HEK293 (cell line): ENCODE measurements at regions not wholly inside any gene's neighbourhood (a gene's known extent, or its start where the extent isn't known, plus 50 kb on each side); places are given as distances from the start of the nearest gene placed in this dataset.

Experiments
- CTCF ChIA-PET: fragments of 350-600 bp; formaldehyde crosslinking; extraction: SDS; loops from one replicate; lab custom pipeline; 2021; ENCODE audit warnings: antibody characterized with exemption; lab: Yijun Ruan, JAX
- POLR2A ChIA-PET: fragments of 300-600 bp; formaldehyde crosslinking; extraction: SDS; loops from one replicate; lab custom pipeline; 2020; ENCODE audit warnings: antibody characterized with exemption, inconsistent platforms; lab: Yijun Ruan, JAX
- H3K27ac ChIP-seq: fragments of 200-500 bp; sonication (Bioruptor generic); 2 replicates; pipeline ENCODE4 v1.5.1; 2014; ENCODE audit warnings: low read depth, low read length, control low read depth, inconsistent platforms; ENCODE audit errors: extremely low read depth
- H3K36me3 ChIP-seq, 2 experiments: fragments of 200-500 bp in 1 of 2; sonication (Bioruptor generic) in 1 of 2; 1 replicate in 1 of 2; 2 replicates in 1 of 2; pipeline ENCODE4 v1.5.1; 2014 to 2017; ENCODE audit warnings: inconsistent platforms in 2 of 2, low read length in 2 of 2; ENCODE audit not compliant: control insufficient read depth in 2 of 2, insufficient read depth in 1 of 2
- H3K4me1 ChIP-seq: fragments of 200-500 bp; sonication (Bioruptor generic); 2 replicates; pipeline ENCODE4 v1.5.1; 2014; ENCODE audit warnings: mild to moderate bottlenecking, low read length, inconsistent platforms; ENCODE audit not compliant: control insufficient read depth, insufficient read depth
- H3K4me3 ChIP-seq: 2 replicates; pipeline ENCODE4 v1.5.1; 2011; ENCODE audit warnings: low read depth, mild to moderate bottlenecking, control low read depth, low read length, moderate library complexity
- H3K9me3 ChIP-seq: fragments of 200-500 bp; sonication (Bioruptor generic); 2 replicates; pipeline ENCODE4 v1.5.1; 2014; ENCODE audit warnings: low read depth, low read length, inconsistent platforms; ENCODE audit not compliant: control insufficient read depth, insufficient read depth
- ATF2 ChIP-seq: fragments of 450-650 bp; formaldehyde crosslinking; IDR thresholded peaks from 2 replicates; pipeline ENCODE4 v1.5.1; 2016; ENCODE audit warnings: missing biosample characterization, missing genetic modification characterization, low read depth
- GFI1B ChIP-seq: fragments of 450-650 bp; formaldehyde crosslinking; IDR thresholded peaks from 2 replicates; pipeline ENCODE4 v1.5.1; 2016; ENCODE audit warnings: missing biosample characterization, missing genetic modification characterization
- GLIS2 ChIP-seq: fragments of 450-650 bp; formaldehyde crosslinking; IDR thresholded peaks from 2 replicates; pipeline ENCODE4 v1.5.1; 2016; ENCODE audit warnings: missing biosample characterization, missing genetic modification characterization
- HOXC10 ChIP-seq: sonication (generic); formaldehyde crosslinking; IDR thresholded peaks from 2 replicates; pipeline ENCODE4 v1.8.1; 2023; ENCODE audit warnings: mild to moderate bottlenecking, missing genetic modification reagents
- KLF17 ChIP-seq: fragments of 450-650 bp; formaldehyde crosslinking; IDR thresholded peaks from 2 replicates; pipeline ENCODE4 v1.5.1; 2016; ENCODE audit warnings: missing biosample characterization, missing genetic modification characterization
- PRDM10 ChIP-seq: fragments of 450-650 bp; formaldehyde crosslinking; IDR thresholded peaks from 2 replicates; pipeline ENCODE4 v1.5.1; 2016; ENCODE audit warnings: missing biosample characterization, missing genetic modification characterization
- PRDM6 ChIP-seq: fragments of 450-650 bp; formaldehyde crosslinking; IDR thresholded peaks from 2 replicates; pipeline ENCODE4 v1.5.1; 2017; ENCODE audit warnings: missing biosample characterization, missing genetic modification characterization
- SCRT1 ChIP-seq: fragments of 450-650 bp; formaldehyde crosslinking; IDR thresholded peaks from 2 replicates; pipeline ENCODE4 v1.5.1; 2016; ENCODE audit warnings: missing biosample characterization, missing genetic modification characterization, borderline replicate concordance
- ZBTB44 ChIP-seq: fragments of 450-650 bp; IDR thresholded peaks from 2 replicates; pipeline ENCODE4 v1.5.1; 2018; ENCODE audit warnings: missing biosample characterization, mild to moderate bottlenecking, missing genetic modification characterization
- ZBTB48 ChIP-seq: fragments of 450-650 bp; formaldehyde crosslinking; IDR thresholded peaks from 2 replicates; pipeline ENCODE4 v1.5.1; 2016; ENCODE audit warnings: missing biosample characterization, missing genetic modification characterization
- ZFP41 ChIP-seq: fragments of 450-650 bp; formaldehyde crosslinking; IDR thresholded peaks from 2 replicates; pipeline ENCODE4 v1.5.1; 2016; ENCODE audit warnings: missing biosample characterization, missing genetic modification characterization, borderline replicate concordance
- ZNF280D ChIP-seq: fragments of 450-650 bp; formaldehyde crosslinking; IDR thresholded peaks from 2 replicates; pipeline ENCODE4 v1.5.1; 2016; ENCODE audit warnings: missing biosample characterization, missing genetic modification characterization
- ZNF555 ChIP-seq: fragments of 450-650 bp; formaldehyde crosslinking; conservative IDR thresholded peaks from 2 replicates; pipeline ENCODE4 v1.5.1; 2017; ENCODE audit warnings: missing biosample characterization, mild to moderate bottlenecking, missing genetic modification characterization, inconsistent platforms
- ZNF660 ChIP-seq: fragments of 450-650 bp; IDR thresholded peaks from 2 replicates; pipeline ENCODE4 v1.5.1; 2018; ENCODE audit warnings: missing biosample characterization, mild to moderate bottlenecking, missing genetic modification characterization
- ZNF677 ChIP-seq: fragments of 450-650 bp; IDR thresholded peaks from 2 replicates; pipeline ENCODE4 v1.5.0; 2018; ENCODE audit warnings: missing biosample characterization, mild to moderate bottlenecking, missing genetic modification characterization, moderate library complexity
- ZNF704 ChIP-seq: fragments of 450-650 bp; formaldehyde crosslinking; IDR thresholded peaks from 2 replicates; pipeline ENCODE4 v1.5.1; 2016; ENCODE audit warnings: missing biosample characterization, missing genetic modification characterization
- ZNF707 ChIP-seq: fragments of 450-650 bp; formaldehyde crosslinking; IDR thresholded peaks from 2 replicates; pipeline ENCODE4 v1.5.1; 2016; ENCODE audit warnings: missing biosample characterization, missing genetic modification characterization
- ZNF768 ChIP-seq: fragments of 450-650 bp; formaldehyde crosslinking; IDR thresholded peaks from 2 replicates; pipeline ENCODE4 v1.5.1; 2018; ENCODE audit warnings: missing biosample characterization, mild to moderate bottlenecking, missing genetic modification characterization
- ZNF777 ChIP-seq: fragments of 450-650 bp; formaldehyde crosslinking; IDR thresholded peaks from 2 replicates; pipeline ENCODE4 v1.5.1; 2017; ENCODE audit warnings: missing biosample characterization, missing genetic modification characterization, borderline replicate concordance

GRCh38 chr5:125290935-125291334 is 544.5 kb upstream of the ZNF608 start (continued):
- TF ChIP-seq ZBTB44, result no peak
- no peak for TF ChIP-seq ZBTB48 (tag by site-specific recombination)
- TF ChIP-seq ZNF677, result no peak
- TF ChIP-seq ZFP41, result no peak
- no peak for TF ChIP-seq PRDM6
- TF ChIP-seq ZNF555 (tag by site-specific recombination), result no peak
- TF ChIP-seq ATF2 (tag by site-specific recombination), result no peak
- no peak for TF ChIP-seq GFI1B
- TF ChIP-seq ZNF768, result no peak
- TF ChIP-seq PRDM10 (tag by site-specific recombination), result no peak
- TF ChIP-seq HOXC10 (CRISPR knock-in tag), result no peak
- no peak for TF ChIP-seq KLF17 (tag by site-specific recombination)
- TF ChIP-seq ZNF707, result no peak
- TF ChIP-seq ZNF777 (tag by site-specific recombination), result no peak

GRCh38 chr5:125291447-125291846 is 545.0 kb upstream of the ZNF608 start:
- CTCF ChIA-PET, result interaction anchor here (0.6 kb wide), 1 partner anchor 63 kb away, joined by 3 read pairs; no protein-coding TSS in a partner anchor
- no peak overlapping the region for H3K27ac ChIP-seq
- no peaks in the 10 kb centered on the region for H3K36me3 ChIP-seq
- no peaks in the 10 kb centered on the region for H3K9me3 ChIP-seq
- no peak overlapping the region for H3K4me3 ChIP-seq
- H3K4me1 ChIP-seq, result peaks cover 11% of the 10 kb centered on the region
- TF ChIP-seq GLIS2 (tag by site-specific recombination) (no peak), ZNF280D (tag by site-specific recombination) (no peak), SCRT1 (tag by site-specific recombination) (no peak), ZNF707 (no peak), ZNF660 (tag by site-specific recombination) (no peak), ZNF704 (no peak)
- TF ChIP-seq, all 188 proteins: peak for 0
- POLR2A ChIA-PET, result interaction anchor here (0.6 kb wide), 1 partner anchor 35 kb away, joined by 4 read pairs; no protein-coding TSS in a partner anchor
